ENCODE measurements at regions not wholly inside any gene's neighbourhood (a gene's known extent, or its start where the extent isn't known, plus 50 kb on each side); places are given as distances from the start of the nearest gene placed in this dataset.

DNA sequence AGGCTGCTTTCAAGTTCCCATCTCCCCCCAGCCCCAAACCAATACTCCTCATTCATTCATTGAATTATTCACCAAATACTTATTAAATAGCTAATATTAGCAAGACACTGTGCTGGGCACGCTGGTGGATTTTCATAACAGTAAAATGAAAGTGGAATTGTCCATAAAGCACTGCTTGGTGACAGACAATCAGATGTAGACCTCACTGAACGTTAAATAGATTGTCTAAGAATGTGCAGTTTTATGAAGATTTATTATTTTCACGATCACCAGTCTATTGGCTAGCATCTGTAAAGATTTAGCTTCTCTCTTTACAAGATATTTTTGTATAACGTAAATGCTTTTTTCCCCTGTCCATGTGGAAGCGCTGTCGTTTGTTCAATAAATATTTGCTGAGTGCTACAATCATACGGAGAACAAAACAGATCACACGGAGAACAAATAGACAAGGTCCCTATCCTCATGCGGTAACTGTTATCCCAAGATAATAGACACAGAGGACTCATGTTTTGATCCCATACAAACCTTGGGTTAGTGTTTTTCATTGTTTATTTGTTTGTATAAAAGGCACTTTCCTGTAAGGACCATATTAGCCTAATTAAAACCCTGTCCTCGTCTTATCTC, 397.6 kb downstream of the BCAT1 start:
- TF ChIP-seq POLR2A (IDR thresholded peaks at IDR 0.05), result no peak
- TF ChIP-seq, protein P1, sequence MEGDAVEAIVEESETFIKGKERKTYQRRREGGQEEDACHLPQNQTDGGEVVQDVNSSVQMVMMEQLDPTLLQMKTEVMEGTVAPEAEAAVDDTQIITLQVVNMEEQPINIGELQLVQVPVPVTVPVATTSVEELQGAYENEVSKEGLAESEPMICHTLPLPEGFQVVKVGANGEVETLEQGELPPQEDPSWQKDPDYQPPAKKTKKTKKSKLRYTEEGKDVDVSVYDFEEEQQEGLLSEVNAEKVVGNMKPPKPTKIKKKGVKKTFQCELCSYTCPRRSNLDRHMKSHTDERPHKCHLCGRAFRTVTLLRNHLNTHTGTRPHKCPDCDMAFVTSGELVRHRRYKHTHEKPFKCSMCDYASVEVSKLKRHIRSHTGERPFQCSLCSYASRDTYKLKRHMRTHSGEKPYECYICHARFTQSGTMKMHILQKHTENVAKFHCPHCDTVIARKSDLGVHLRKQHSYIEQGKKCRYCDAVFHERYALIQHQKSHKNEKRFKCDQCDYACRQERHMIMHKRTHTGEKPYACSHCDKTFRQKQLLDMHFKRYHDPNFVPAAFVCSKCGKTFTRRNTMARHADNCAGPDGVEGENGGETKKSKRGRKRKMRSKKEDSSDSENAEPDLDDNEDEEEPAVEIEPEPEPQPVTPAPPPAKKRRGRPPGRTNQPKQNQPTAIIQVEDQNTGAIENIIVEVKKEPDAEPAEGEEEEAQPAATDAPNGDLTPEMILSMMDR (IDR thresholded peaks at IDR 0.05), result no peak
